GM18951 (cell line): ENCODE measurements at regions not wholly inside any gene's neighbourhood (a gene's known extent, or its start where the extent isn't known, plus 50 kb on each side); places are given as distances from the start of the nearest gene placed in this dataset.

Source experiments
- POLR2A ChIP-seq: IDR thresholded peaks from 4 replicates; pipeline ENCODE4 v1.6.1; 2011; ENCODE audit warnings: mild to moderate bottlenecking; ENCODE audit not compliant: insufficient read length, insufficient read depth; ENCODE audit errors: extremely low read depth
- in situ Hi-C: fragments of 300-500 bp; cut with MboI; formaldehyde crosslinking; loops from one replicate; pipeline ENCODE4 v1.12.0; 2022; ENCODE audit warnings: low sequenced_read_pairs, mixed read lengths, inconsistent platforms; ENCODE audit not compliant: unreplicated experiment

- in situ Hi-C loops: no loop called here
- no peak for TF ChIP-seq POLR2A
Observed at GRCh38 chr5:102554082-102554481, 55.3 kb upstream of the SLCO6A1 start.

- in situ Hi-C loops: no loop called here
- TF ChIP-seq POLR2A: no peak
Observed at GRCh38 chr5:102554728-102555127, 55.9 kb upstream of the SLCO6A1 start.

GRCh38 chr5:102561894-102562760 lies 63.3 kb upstream of the SLCO6A1 start:
- TF ChIP-seq POLR2A: no peak
- in situ Hi-C loops: no loop called here

GRCh38 chr5:102570747-102571146 lies 71.9 kb upstream of the SLCO6A1 start:
- TF ChIP-seq POLR2A: no peak
- in situ Hi-C loops: no loop called here

DNA sequence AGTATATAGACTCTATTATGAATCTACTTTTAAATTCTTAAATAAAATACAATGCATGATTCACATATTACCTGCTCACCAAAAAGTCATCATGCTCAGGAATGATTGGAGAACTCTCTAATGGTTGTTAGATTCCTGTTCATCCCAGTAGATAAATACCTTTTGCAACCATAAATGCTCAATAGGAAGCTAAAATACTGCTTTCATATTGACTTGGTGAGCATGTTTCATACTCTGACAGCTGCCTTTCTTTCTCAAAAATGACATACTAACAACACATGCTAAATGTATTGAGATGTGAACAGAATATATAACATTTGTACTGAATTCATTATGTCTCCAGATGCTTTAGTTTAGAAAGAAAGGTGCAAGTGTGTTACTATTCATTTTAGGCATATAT lies 79.6 kb upstream of the SLCO6A1 start:
- no peak for TF ChIP-seq POLR2A
- in situ Hi-C loops: loop anchor here (25.0 kb wide), 2 partner anchors 459 to 559 kb away; no protein-coding TSS in a partner anchor

DNA sequence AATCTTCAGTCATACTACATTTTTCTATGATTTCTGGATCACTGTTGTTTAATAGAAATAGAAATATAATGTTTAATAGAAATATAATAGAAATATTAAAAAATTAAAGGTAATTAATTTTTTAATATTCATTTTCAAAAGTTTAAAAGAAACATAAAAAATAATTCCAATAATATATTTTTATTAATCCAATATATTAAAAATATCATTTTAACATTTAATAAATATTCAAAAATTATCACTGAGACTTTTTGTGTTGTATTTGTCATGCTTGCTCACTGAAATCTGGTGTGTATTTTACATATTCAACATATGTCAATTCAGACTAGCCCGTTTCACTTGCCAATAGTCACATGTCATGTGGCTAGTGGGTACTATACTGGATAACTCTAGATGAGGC lies 80.6 kb upstream of the SLCO6A1 start:
- TF ChIP-seq POLR2A: no peak
- in situ Hi-C loops: loop anchor here (25.0 kb wide), 2 partner anchors 458 to 558 kb away; no protein-coding TSS in a partner anchor

DNA sequence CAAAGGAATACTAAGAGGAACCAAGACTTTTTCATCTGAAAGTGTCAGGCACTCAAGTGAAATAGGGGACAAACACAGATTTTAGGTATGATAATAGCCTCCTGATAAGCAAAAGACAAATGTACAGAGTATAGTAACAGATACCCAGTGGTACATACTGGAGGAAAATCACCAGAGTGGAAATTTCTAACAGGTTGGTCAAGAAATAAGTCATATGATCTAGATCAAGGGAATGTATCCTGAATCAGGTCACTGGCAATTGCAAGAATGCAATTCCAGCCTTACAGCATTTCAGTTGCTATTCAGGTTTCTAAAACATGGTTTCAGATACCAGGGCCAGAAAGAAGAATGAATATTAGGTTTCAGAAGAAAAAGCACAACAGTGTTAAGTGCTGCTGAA lies 82.2 kb upstream of the SLCO6A1 start:
- TF ChIP-seq POLR2A: no peak
- in situ Hi-C loops: loop anchor here (25.0 kb wide), 2 partner anchors 456 to 556 kb away; no protein-coding TSS in a partner anchor

DNA sequence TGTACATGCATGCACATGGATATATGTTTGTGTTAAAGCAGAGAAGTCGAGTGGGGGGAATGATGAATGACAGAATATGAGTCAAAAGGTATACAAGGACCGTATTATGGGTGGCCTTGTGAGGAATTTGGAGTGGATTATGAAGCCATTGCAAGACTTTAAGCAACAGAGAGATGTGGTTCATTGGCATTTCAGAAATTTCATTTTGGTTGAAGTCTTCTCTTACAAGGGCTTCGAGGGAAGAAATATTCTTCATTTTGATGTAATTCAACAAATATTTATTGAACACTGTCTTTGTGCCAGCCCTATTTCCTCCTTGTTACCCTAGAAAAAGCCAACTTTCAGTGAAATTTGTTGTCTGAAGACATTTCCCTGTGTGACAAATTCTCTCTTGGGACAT lies 83.9 kb upstream of the SLCO6A1 start:
- TF ChIP-seq POLR2A: no peak
- in situ Hi-C loops: loop anchor here (25.0 kb wide), 2 partner anchors 455 to 555 kb away; no protein-coding TSS in a partner anchor

GRCh38 chr5:102583276-102584124 lies 84.7 kb upstream of the SLCO6A1 start:
- in situ Hi-C loops: loop anchor here (25.0 kb wide), 2 partner anchors 454 to 554 kb away; no protein-coding TSS in a partner anchor
- TF ChIP-seq POLR2A: no peak

DNA sequence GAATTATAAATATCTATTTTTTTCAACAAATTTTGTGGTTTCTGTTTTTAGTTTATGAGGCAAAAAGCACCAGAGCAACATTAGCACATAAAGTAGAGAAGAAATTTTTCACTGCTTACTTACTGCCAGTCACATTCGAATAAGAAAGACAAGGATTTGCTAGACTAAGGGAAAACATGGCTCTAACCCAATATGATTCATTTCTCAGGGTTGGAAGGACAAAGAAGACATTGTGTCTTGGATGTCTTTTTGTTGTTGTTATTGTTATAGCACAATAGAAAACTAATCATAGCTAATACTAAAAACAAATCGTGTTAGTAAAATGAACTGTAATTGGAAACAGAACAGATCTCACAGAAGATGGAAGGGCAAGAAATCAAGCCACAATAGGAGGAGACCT lies 90.9 kb upstream of the SLCO6A1 start:
- TF ChIP-seq POLR2A: no peak
- in situ Hi-C loops: loop anchor here (25.0 kb wide), 2 partner anchors 448 to 548 kb away; no protein-coding TSS in a partner anchor

DNA sequence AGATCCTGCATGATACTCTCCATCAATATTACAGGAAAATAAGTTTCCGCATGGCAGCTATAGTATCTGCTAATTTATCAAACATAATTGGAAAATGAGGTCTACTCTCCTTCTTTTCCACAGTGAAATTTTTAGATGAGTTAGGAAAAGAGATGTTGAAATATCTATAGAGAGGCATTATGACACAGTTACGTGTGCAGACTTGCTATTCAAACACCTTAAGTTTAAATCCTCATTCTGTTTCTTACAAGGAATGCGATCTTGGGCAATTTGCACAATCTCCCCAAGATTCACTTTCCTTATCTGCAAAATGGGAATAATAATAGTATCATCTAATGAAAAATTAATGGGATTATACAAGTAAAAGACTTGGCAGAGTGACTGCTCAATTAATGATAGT lies 91.7 kb upstream of the SLCO6A1 start:
- TF ChIP-seq POLR2A: no peak
- in situ Hi-C loops: loop anchor here (25.0 kb wide), 2 partner anchors 447 to 547 kb away; no protein-coding TSS in a partner anchor

DNA sequence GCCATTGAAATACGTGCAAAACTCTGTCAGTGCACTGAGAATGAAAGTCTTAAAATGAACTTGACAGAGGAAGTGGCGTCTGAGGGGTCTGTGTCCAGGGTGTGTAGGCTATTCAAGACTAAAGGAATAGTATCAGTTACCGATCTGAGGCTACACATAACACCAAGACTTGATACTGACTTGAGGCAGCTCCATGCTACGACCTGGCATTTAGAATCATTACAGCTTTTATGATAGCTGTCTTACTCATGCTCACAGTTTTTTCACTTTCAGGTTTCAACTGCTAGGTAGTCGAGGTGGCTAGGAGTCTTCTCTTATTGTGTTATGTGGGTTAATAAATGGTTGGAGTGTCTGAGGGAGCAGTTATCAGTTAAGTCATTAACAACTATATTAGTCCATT lies 92.8 kb upstream of the SLCO6A1 start:
- no peak for TF ChIP-seq POLR2A
- in situ Hi-C loops: loop anchor here (25.0 kb wide), 2 partner anchors 446 to 546 kb away; no protein-coding TSS in a partner anchor

GRCh38 chr5:102592586-102592985 lies 93.8 kb upstream of the SLCO6A1 start:
- in situ Hi-C loops: loop anchor here (25.0 kb wide), 2 partner anchors 445 to 545 kb away; no protein-coding TSS in a partner anchor
